ENCODE measurements at regions not wholly inside any gene's neighbourhood (a gene's known extent, or its start where the extent isn't known, plus 50 kb on each side); places are given as distances from the start of the nearest gene placed in this dataset.

- TF ChIP-seq CTCF (conservative IDR thresholded peaks at IDR 0.05; ENCODE audit: low read length) (no peak), EZH2phosphoT487 (IDR thresholded peaks at IDR 0.05; ENCODE audit: borderline replicate concordance) (no peak)
Observed at GRCh38 chr2:43133336-43133707, 93.1 kb downstream of the ZFP36L2 start.

Data from Loucy (cell line).